Activated CD4-positive, alpha-beta memory T cell treated with anti-CD3 and anti-CD28 coated beads, Interleukin-2, amount 10 ng/mL, durations not matched to agents 7 days and 5 days (primary cell): ENCODE measurements at regions not wholly inside any gene's neighbourhood (a gene's known extent, or its start where the extent isn't known, plus 50 kb on each side); places are given as distances from the start of the nearest gene placed in this dataset.

Experiments
- CTCF ChIA-PET: fragments of 350-600 bp; sonication (Branson Sonifier 250); formaldehyde crosslinking; loops from one replicate; lab custom pipeline; 2021; ENCODE audit warnings: antibody characterized with exemption, inconsistent platforms; lab: Charles Lee
- POLR2A ChIA-PET: fragments of 350-600 bp; sonication (Branson Sonifier 250); formaldehyde crosslinking; loops from one replicate; lab custom pipeline; 2021; ENCODE audit warnings: antibody characterized with exemption; lab: Charles Lee
- DNase-seq: peaks from one replicate; pipeline ENCODE4 v3.0.0-alpha.2; 2020
- H3K27ac Mint-ChIP-seq: one replicate; pipeline ENCODE4 v1.8.0; 2021; ENCODE audit warnings: mild to moderate bottlenecking, mixed read lengths
- H3K27me3 Mint-ChIP-seq: one replicate; pipeline ENCODE4 v1.8.0; 2021; ENCODE audit warnings: mixed read lengths
- H3K36me3 Mint-ChIP-seq: one replicate; pipeline ENCODE4 v1.8.0; 2021; ENCODE audit warnings: low read depth, mixed read lengths
- H3K4me1 Mint-ChIP-seq: one replicate; pipeline ENCODE4 v1.8.0; 2021; ENCODE audit warnings: mixed read lengths
- H3K4me3 Mint-ChIP-seq: one replicate; pipeline ENCODE4 v1.8.0; 2021; ENCODE audit warnings: mild to moderate bottlenecking, mixed read lengths
- H3K9me3 Mint-ChIP-seq: one replicate; pipeline ENCODE4 v1.8.0; 2021; ENCODE audit warnings: mixed read lengths

GRCh38 chr9:130755377-130756007 lies 61.9 kb downstream of the EXOSC2 start:
- Mint-ChIP-seq H3K27ac (no peak overlapping the region), H3K9me3 (no peaks in the 10 kb centered on the region), H3K36me3 (no peaks in the 10 kb centered on the region), H3K4me1 (no peaks in the 10 kb centered on the region), H3K4me3 (no peak overlapping the region), H3K27me3 (no peaks in the 10 kb centered on the region)
- ChIA-PET POLR2A (no interaction called here), CTCF (interaction anchor here (1.2 kb wide), 1 partner anchor 54 kb away, joined by 3 read pairs; no protein-coding TSS in a partner anchor)
- DNase-seq = no peak

- no peaks in the 10 kb centered on the region for H3K9me3 Mint-ChIP-seq
- no peaks in the 10 kb centered on the region for H3K36me3 Mint-ChIP-seq
- ChIA-PET CTCF (interaction anchor here (1.2 kb wide), 1 partner anchor 55 kb away, joined by 3 read pairs; no protein-coding TSS in a partner anchor), POLR2A (interaction anchor here (1.2 kb wide), 1 partner anchor 369 kb away, joined by 3 read pairs; the partner anchor contains the start of gene NUP214)
- no peak overlapping the region for H3K4me3 Mint-ChIP-seq
- no peaks in the 10 kb centered on the region for H3K4me1 Mint-ChIP-seq
- H3K27ac Mint-ChIP-seq = no peak overlapping the region
- no peaks in the 10 kb centered on the region for H3K27me3 Mint-ChIP-seq
- DNase-seq = no peak
Measured at GRCh38 chr9:130756037-130756436, 62.5 kb downstream of the EXOSC2 start.

DNA sequence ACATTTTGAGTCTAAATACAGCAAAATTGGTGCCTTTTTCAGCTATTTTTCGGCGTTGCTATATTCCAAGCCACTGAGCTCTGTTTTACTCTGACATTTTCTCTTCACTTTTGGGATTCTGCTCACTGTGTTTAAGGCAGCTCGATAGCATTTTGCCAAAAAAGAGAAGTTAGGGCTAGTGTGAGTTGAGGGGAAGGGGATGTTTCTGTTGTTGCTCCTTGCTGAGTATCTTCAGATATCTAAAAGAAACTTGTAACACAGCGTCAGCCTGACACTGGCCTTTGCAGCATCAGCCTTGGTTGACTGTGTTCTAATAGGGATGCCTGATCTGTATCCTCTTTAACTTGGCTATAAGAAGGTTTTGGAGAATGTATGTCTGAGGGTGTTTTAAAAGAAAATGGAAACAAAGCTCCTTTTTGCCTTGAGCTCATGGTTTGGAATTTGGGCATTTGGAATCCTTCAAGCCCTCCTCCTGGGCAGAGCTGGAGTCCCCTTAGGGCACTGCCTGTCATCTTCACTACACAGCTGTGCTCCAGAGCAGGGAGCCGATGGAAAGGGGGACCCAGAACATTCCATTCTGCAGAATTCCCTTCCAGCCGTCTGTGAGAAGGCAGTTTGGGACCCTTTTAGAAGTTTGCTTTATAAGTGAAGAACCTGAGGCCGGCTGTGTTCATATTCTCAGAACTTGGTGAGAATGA lies 63.0 kb downstream of the EXOSC2 start:
- ChIA-PET CTCF (interaction anchor here (1.2 kb wide), 1 partner anchor 55 kb away, joined by 3 read pairs; no protein-coding TSS in a partner anchor), POLR2A (interaction anchor here (1.2 kb wide), 1 partner anchor 369 kb away, joined by 3 read pairs; the partner anchor contains the start of gene NUP214)
- Mint-ChIP-seq H3K27ac (no peak overlapping the region), H3K9me3 (no peaks in the 10 kb centered on the region), H3K4me1 (no peaks in the 10 kb centered on the region), H3K4me3 (no peak overlapping the region), H3K36me3 (no peaks in the 10 kb centered on the region), H3K27me3 (no peaks in the 10 kb centered on the region)
- DNase-seq = no peak

- no peak for DNase-seq
- ChIA-PET POLR2A (no interaction called here), CTCF (interaction anchor here (1.1 kb wide), 1 partner anchor 12 kb away, joined by 3 read pairs; no protein-coding TSS in a partner anchor)
- Mint-ChIP-seq H3K4me3 (no peak overlapping the region), H3K27ac (no peak overlapping the region), H3K36me3 (no peaks in the 10 kb centered on the region), H3K4me1 (peaks cover 17% of the 10 kb centered on the region), H3K27me3 (no peaks in the 10 kb centered on the region), H3K9me3 (no peaks in the 10 kb centered on the region)
Measured at GRCh38 chr9:130759738-130760137, 66.2 kb downstream of the EXOSC2 start.

DNA sequence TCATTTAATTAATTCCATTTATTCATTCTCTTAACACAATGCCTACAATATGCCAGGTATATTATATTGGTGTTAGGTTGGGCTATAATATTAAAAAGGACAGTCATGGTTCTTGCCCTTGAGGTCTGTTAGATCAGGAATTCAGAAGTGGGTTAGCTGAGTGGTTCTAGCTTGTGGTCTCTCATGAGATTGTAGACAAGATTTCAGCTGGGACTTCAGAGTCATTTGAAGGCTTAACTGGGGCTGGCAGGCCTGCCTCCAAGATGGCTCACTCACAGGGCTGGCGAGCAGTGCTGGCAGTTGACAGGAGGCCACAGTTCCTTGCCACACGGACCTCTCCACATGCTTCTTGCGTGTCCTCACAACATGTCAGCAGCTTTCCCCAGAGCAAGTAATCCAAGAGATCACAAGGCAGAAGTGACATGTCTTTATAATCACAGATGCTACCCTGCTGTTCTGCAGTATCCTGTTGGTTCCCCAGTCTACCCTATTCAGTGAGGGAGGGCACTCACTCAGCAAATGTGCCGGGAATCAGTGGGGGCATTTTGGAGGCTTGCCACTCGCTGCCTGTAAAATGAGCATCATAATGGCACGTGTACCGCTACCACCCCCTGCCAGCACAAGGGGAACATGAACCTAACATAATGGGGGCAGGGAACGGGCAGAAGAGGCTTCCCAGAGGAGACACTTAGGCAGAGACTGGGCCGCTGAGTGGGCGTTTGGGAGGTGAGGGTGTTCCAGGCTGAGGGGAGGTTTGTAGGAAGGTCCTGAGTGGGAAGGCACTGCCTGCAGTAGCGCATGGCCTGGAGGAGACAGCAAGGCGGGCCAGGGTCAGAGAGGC lies 70.0 kb downstream of the EXOSC2 start:
- POLR2A ChIA-PET = no interaction called here
- no peak for DNase-seq
- no peaks in the 10 kb centered on the region for H3K27me3 Mint-ChIP-seq
- no peaks in the 10 kb centered on the region for H3K36me3 Mint-ChIP-seq
- peaks cover 41% of the 10 kb centered on the region for H3K4me1 Mint-ChIP-seq
- no peak overlapping the region for H3K4me3 Mint-ChIP-seq
- no peak overlapping the region for H3K27ac Mint-ChIP-seq
- CTCF ChIA-PET = interaction anchor here (0.6 to 1.1 kb wide), 2 partner anchors 102 to 291 kb away, joined by 3 to 6 read pairs; no protein-coding TSS in a partner anchor
- no peaks in the 10 kb centered on the region for H3K9me3 Mint-ChIP-seq

GRCh38 chr9:130765137-130766020 lies 69.7 kb upstream of the ABL1 start:
- Mint-ChIP-seq H3K4me1 (peaks cover 41% of the 10 kb centered on the region), H3K9me3 (no peaks in the 10 kb centered on the region), H3K36me3 (no peaks in the 10 kb centered on the region), H3K27me3 (no peaks in the 10 kb centered on the region), H3K27ac (no peak overlapping the region), H3K4me3 (no peak overlapping the region)
- ChIA-PET POLR2A (no interaction called here), CTCF (no interaction called here)
- DNase-seq = no peak

DNA sequence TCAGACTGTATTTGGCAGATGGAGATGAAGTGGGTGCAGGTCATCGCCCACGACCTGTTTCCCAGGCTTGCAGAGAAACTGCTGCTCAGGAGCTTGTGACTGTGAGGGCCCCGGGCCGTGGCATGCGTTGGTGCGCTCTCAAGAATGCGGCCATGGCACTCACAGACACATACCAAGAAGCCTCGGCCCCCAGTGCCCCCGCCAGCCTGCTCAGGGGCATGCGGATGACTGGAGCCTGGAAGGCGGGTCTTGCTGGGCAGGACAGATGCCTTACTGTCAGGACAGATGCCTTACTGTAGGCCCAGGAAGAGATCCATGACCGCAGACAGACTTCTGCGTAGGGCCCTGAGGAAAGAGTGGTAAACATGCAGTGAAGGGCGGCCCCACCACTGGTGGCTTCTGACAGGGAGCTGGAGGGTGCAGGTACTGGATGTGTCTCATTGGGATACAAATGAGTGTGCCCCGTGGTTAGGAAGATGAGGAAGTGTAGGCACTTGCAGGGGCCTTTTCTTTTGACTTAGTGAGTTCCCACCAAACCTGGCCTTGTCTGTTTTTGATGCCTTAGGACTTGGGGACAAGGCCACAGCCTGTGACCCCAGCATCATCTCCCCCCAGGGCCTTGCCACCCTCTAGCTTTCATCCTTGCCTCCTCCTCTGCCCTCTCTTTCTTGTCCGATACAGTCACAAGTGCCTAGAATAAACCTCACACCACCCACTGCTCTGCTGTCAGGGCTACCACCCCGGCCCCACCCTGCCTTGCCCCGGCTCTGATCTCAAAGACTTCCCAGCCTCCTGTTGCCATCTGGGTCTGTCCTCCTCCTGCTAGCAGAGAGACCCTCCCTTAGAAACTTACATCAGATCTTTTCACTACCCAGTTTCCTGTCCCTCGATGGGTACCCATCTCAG lies 68.8 kb upstream of the ABL1 start:
- H3K9me3 Mint-ChIP-seq = no peaks in the 10 kb centered on the region
- ChIA-PET CTCF (no interaction called here), POLR2A (no interaction called here)
- DNase-seq = no peak
- no peak overlapping the region for H3K27ac Mint-ChIP-seq
- no peaks in the 10 kb centered on the region for H3K27me3 Mint-ChIP-seq
- no peaks in the 10 kb centered on the region for H3K36me3 Mint-ChIP-seq
- peaks cover 41% of the 10 kb centered on the region for H3K4me1 Mint-ChIP-seq
- no peak overlapping the region for H3K4me3 Mint-ChIP-seq

DNA sequence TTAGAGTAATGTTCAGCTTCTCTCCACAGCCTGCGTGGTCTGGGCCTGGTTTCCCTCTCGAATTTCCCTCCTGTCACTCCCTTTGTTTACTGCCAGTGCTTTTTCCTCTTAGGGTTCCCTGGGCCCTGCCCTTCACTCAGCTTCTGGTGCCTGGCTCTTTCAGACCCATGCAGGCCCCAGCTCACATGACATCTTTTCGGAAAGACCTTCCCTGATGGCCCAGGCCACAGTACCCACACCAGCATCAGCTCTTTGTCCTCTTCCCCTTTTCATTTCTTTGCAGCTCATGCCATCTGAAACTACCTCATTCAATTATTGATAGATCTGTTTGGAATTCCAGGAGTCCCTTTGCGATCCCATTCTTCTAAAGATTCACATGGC lies 68.1 kb upstream of the ABL1 start:
- no peak for DNase-seq
- no peak overlapping the region for H3K4me3 Mint-ChIP-seq
- H3K27ac Mint-ChIP-seq = peak overlapping the region; percentile 23
- no peaks in the 10 kb centered on the region for H3K36me3 Mint-ChIP-seq
- peaks cover 41% of the 10 kb centered on the region for H3K4me1 Mint-ChIP-seq
- no peaks in the 10 kb centered on the region for H3K9me3 Mint-ChIP-seq
- ChIA-PET POLR2A (no interaction called here), CTCF (interaction anchor here (2.2 kb wide), 1 partner anchor 103 kb away, joined by 7 read pairs; no protein-coding TSS in a partner anchor)
- no peaks in the 10 kb centered on the region for H3K27me3 Mint-ChIP-seq

- H3K36me3 Mint-ChIP-seq = no peaks in the 10 kb centered on the region
- ChIA-PET POLR2A (interaction anchor here (1.4 kb wide), 1 partner anchor 55 kb away, joined by 3 read pairs; no protein-coding TSS in a partner anchor), CTCF (interaction anchor here (2.2 kb wide), 1 partner anchor 101 kb away, joined by 7 read pairs; no protein-coding TSS in a partner anchor)
- H3K27ac Mint-ChIP-seq = no peak overlapping the region
- no peaks in the 10 kb centered on the region for H3K9me3 Mint-ChIP-seq
- DNase-seq = no peak
- H3K27me3 Mint-ChIP-seq = no peaks in the 10 kb centered on the region
- peaks cover 39% of the 10 kb centered on the region for H3K4me1 Mint-ChIP-seq
- no peak overlapping the region for H3K4me3 Mint-ChIP-seq
Measured at GRCh38 chr9:130768265-130768664, 66.8 kb upstream of the ABL1 start.

DNA sequence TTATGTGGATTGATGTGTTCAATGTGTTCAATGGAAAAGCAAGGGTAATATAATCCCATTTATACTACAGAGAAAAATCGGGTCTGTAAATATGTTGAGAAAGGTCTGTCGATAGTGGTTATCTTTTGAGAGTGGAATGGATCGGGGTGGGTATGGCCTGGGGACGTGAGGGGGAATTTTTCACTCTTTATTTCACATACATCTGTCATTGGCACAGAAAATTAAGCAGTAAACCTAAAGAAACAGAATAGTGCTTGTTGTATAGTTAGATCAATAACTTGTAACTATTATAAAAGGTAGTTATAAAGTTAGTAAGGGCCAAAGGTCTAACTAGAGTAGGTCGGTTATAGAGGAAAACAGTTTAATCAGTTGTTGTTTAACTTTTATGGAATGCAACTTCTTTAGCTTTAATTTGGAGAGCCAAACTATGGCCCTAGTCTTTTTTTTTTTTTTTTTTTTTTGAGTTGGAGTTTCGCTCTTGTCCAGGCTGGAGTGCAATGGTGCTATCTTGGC lies 66.1 kb upstream of the ABL1 start:
- Mint-ChIP-seq H3K27ac (no peak overlapping the region), H3K4me1 (peaks cover 32% of the 10 kb centered on the region), H3K9me3 (no peaks in the 10 kb centered on the region), H3K36me3 (no peaks in the 10 kb centered on the region), H3K4me3 (no peak overlapping the region), H3K27me3 (no peaks in the 10 kb centered on the region)
- no peak for DNase-seq
- POLR2A ChIA-PET = interaction anchor here (1.4 kb wide), 1 partner anchor 55 kb away, joined by 3 read pairs; no protein-coding TSS in a partner anchor
- CTCF ChIA-PET = interaction anchor here (0.7 to 2.2 kb wide), 2 partner anchors 101 to 1908 kb away, joined by 3 to 7 read pairs; no protein-coding TSS in a partner anchor

DNA sequence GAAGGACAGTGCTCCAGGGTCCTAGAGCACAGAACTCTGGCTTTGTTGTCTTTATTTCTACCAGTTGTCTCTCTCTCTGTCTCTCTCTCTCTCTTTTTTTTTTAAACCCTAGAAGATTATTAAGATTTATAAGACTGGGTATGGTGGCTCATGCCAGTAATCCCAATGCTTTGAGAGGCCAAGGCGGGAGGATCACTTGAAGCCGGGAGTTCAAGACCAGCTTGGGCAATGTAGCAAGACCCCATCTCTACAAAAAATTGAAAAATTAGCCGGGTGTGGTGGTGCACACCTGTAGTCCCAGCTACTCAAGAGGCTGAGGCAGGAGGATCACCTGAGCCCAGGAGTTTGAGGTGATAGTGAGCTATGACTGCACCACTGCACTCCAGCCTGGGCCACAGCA lies 65.0 kb upstream of the ABL1 start:
- POLR2A ChIA-PET = no interaction called here
- no peak for DNase-seq
- Mint-ChIP-seq H3K27ac (no peak overlapping the region), H3K27me3 (no peaks in the 10 kb centered on the region), H3K4me1 (peaks cover 22% of the 10 kb centered on the region), H3K4me3 (no peak overlapping the region), H3K9me3 (no peaks in the 10 kb centered on the region), H3K36me3 (no peaks in the 10 kb centered on the region)
- CTCF ChIA-PET = no interaction called here
